GM12864 (cell line): ENCODE measurements at regions not wholly inside any gene's neighbourhood (a gene's known extent, or its start where the extent isn't known, plus 50 kb on each side); places are given as distances from the start of the nearest gene placed in this dataset.

Experiments used
- DNase-seq: peaks from one replicate; pipeline ENCODE4 v3.0.0-alpha.2; 2011; ENCODE audit warnings: low read depth
- H3K4me3 ChIP-seq: 2 replicates; pipeline ENCODE4 v1.5.1; 2011; ENCODE audit warnings: mild to moderate bottlenecking, low read depth, low read length, control low read depth
- CTCF ChIP-seq: IDR thresholded peaks from 2 replicates; pipeline ENCODE4 v1.5.1; 2011; ENCODE audit warnings: low read depth, mild to moderate bottlenecking, moderate library complexity, low read length, control low read depth, inconsistent platforms; ENCODE audit errors: missing control alignments

- no peak for TF ChIP-seq CTCF
- no peak overlapping the region for H3K4me3 ChIP-seq
- DNase-seq = no peak
Observed at GRCh38 chr9:2281031-2281802, 266.1 kb downstream of the SMARCA2 start.

GRCh38 chr9:2281803-2282185 is 266.6 kb downstream of the SMARCA2 start:
- no peak overlapping the region for H3K4me3 ChIP-seq
- no peak for DNase-seq
- TF ChIP-seq CTCF = no peak

- H3K4me3 ChIP-seq = no peak overlapping the region
- no peak for DNase-seq
- no peak for TF ChIP-seq CTCF
Observed at GRCh38 chr9:2284770-2285169, 269.6 kb downstream of the SMARCA2 start.

- H3K4me3 ChIP-seq = no peak overlapping the region
- no peak for DNase-seq
- TF ChIP-seq CTCF = no peak
Observed at GRCh38 chr9:2285416-2286332, 270.5 kb downstream of the SMARCA2 start.

GRCh38 chr9:2286333-2286705 is 271.2 kb downstream of the SMARCA2 start:
- DNase-seq = no peak
- H3K4me3 ChIP-seq = no peak overlapping the region
- TF ChIP-seq CTCF = no peak

GRCh38 chr9:2286825-2287455 is 271.8 kb downstream of the SMARCA2 start:
- DNase-seq = no peak
- no peak overlapping the region for H3K4me3 ChIP-seq
- no peak for TF ChIP-seq CTCF
